DMS79 (cell line): ENCODE measurements at regions not wholly inside any gene's neighbourhood (a gene's known extent, or its start where the extent isn't known, plus 50 kb on each side); places are given as distances from the start of the nearest gene placed in this dataset.

ENCODE experiments used
- DNase-seq: peaks from one replicate; lab custom pipeline; 2025; lab: John Stamatoyannopoulos, UW

GRCh38 chr16:72406390-72406789 is 234.4 kb upstream of the PMFBP1 start:
- no peak for DNase-seq

GRCh38 chr16:72404299-72404698 is 232.3 kb upstream of the PMFBP1 start:
- no peak for DNase-seq

DNA sequence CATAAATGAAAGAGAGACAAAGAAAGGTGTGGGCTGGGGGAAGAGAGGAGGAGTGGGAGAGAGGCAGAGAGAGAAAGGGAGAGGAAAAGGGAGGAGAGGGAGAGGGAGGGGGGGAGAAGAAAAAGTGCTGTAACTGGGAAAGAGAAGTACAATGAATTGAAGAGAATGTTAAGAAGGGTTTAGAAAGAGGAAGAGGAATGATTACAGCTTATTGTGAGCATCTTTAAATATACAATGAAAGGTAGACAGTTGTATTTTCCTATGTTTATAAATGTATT is 229.1 kb upstream of the PMFBP1 start:
- no peak for DNase-seq

DNA sequence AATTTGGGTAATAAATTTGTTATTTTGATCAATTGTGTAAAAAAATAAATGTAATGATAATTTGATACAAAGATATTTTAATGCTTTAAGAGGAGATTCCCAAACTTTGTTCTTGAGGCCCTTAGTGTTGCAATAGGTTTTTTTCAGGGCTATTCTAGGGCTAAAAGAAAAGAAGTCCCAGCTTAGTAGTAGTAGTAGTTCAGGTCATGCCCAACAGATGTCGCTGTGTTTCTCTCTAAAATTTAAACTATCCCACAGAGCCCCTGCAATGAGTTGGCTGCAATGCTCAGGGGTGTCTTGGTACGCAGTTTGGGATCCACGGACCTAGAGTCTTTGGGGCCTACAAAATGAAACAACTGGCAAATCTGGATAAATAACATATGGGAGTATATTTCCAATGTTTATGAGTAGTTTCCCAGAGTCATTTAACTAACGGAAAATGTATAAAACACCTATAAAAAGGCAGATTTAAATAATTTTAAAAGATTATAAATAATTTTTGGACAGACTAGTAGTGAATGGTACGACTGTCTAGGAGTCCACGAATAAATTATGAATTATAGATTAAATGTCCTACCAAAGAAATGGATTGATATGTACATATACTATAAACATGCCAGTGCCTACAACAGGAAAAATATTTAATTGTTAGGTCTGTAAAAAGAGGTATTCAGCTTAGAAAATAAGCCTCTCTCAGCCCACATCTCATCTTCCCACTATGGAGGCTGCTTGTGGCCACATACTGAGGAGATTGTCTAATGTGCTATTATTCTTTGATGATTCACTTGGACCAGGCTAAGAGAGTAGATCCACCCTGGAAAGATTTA is 228.5 kb upstream of the PMFBP1 start:
- DNase-seq, result no peak

- DNase-seq, result no peak
These were observed 227.9 kb upstream of the PMFBP1 start for GRCh38 chr16:72399811-72400210.

DNA sequence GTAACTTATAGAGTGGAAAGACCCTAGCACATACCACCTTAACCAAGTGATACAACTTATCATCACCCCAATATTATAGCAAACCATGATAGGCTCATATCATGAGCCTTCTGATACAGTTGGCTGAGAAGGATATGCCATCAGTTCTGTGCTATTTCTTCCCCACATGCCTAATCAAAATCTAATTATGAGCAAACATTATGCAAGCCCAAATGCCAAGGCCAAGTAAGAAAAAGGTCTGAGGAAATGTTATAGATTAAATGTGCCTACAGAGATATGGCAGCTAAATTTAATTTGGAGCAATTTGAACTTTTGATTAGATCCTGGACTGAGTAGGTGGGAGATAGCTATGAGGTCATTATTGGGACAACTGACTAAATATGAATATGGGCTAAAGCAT is 225.9 kb upstream of the PMFBP1 start:
- DNase-seq, result no peak

GRCh38 chr16:72394526-72394925 is 222.6 kb upstream of the PMFBP1 start:
- DNase-seq, result no peak

DNA sequence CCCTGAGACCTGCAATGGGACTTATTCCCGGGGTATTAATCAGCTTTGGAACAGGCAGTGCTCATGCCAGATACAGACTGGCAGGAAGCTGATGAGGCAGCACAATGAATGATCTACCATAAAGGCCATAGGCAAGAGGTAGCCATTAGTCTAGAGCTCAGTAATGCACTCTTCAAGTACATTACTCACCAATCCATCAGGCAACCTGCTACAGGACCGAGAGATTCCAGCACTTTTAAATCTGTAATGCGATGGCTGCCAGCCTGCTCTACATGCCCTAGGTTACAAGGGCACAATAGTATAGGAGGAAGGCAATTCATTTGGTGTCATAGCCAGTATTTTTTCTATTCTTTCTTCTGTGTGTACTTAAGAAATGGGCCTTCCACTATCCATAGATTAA is 217.8 kb upstream of the PMFBP1 start:
- DNase-seq, result no peak

DNA sequence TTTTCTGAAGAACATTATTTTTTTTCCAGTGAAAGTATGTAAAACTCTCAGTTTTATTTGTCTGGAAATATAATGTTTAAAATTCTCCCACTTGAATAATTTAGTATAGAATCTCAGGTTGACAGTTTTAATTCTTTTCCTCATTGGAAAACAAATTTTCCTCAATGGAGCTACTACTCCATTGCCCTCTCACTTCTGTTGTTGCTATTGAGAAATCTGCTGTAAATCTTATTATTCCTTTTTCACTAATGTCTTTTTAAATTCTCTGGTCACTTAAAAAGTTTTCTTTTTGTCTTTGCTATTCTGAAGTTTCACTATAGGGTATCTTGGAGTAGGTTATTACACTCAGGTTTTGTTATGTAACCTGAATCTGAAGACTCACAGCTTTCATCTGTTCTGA is 216.1 kb upstream of the PMFBP1 start:
- no peak for DNase-seq

DNA sequence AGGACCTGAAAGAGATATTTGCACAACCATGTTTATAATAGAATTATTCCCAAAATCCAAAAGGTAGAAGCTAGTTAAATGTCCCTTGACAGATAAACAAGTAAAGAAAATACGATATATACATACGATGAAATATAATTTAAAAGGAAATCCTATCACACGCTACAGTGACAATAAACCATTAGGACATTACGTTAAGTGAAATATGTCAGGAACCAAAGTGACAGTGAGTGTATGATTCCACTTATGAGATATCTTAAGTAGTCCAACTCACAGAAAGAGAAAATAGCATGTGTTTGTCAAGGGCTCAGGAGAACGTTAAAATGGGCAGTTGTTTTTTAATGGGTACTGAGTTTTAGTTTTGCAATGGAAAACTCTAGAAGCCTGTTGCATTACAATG is 212.7 kb upstream of the PMFBP1 start:
- DNase-seq, result no peak

GRCh38 chr16:72380283-72380682 is 208.3 kb upstream of the PMFBP1 start:
- no peak for DNase-seq

GRCh38 chr16:72373201-72373600 is 201.2 kb upstream of the PMFBP1 start:
- DNase-seq, result no peak

- no peak for DNase-seq
These were observed 200.4 kb upstream of the PMFBP1 start for GRCh38 chr16:72372087-72373045.

DNA sequence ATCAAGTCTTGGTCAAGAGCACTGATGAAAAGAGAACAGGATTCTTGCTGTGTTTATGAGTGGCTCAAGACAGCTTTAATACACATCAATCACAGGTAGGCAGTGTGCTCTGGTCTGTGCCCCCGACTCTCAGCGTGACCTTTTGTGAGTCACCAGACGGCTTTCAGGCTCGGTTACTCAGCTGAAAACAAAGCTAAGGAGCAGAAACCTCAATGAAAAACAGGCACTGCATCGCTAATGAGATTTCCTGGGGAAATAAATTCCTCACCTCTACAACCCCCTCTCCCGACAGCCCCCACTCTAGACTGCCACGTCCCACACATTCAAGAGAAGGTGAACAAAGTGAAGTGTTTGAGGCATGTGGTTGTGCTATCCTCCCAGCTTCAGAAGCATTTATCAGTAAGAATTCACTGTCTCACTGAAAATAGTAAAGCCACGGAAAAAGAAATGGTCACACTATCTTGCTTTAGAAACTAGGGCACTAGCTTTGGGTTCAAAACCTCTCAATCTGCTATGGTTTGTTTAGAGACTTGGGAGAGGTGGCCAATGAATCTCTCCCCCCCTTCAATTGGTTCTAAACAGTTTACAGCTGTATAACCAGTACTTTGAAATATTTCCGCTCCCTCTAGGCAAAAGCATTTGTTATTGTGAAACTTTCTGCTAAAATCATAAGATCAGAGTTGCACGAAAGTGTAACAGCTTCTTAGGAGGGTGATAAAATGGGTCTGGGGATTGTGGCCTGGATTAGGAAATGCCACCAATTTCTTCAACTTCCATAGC is 199.5 kb upstream of the PMFBP1 start:
- no peak for DNase-seq

DNA sequence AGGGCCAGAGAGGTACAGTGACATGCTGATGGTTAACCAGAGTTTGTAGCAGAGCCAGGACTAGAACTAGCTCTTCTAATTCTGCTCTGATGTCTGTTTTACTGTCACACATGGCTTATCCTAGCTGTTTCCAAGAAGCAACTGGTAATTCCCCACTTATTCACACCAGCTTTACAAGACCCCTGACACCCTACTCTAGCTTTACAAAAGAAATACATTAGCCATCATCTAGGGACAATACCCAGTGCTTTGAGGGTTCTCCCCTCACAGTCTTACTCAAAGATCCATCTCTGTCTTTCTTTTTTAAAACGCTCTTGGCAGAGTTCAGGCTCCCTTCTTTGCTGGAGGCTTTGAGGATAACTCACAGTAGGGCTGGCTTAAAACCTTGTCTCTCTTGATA is 197.3 kb upstream of the PMFBP1 start:
- no peak for DNase-seq

DNA sequence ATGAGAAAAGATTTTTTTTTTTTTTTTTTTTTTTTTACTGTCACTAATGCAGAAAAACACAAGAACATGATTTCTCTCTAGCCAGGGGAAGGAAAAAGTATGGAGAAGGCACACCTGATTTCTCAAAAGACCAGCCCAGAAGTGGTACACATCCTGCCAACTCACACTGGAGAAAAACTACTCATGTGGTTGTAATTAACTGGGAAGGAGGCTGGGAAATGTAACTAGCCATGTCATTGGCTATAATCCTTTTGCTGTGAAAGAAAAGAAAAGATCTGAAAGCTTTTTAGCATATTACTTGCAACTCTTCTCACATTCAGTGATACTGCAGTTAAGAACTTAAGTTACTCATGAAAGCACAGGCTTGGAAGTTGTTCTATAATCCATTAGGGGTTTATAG is 195.9 kb upstream of the PMFBP1 start:
- no peak for DNase-seq

DNA sequence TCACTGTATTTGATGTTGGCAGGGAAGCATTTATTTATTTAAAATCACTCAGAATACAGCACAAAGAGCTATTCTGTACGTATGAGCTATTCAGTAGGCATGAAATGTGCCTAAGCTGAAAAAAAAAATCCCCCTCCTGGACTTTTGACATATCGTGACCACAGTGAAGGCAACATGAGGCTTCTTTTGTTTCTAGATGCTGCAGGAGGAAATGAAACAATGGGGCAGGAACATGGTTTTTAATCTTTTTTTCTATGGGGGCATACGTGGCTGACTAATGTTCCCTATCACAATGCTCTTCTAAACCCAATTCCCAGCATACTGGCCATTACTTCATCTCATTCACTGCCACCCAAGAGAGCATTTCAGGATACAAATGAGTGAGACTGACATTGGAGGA is 191.0 kb upstream of the PMFBP1 start:
- DNase-seq, result no peak

- no peak for DNase-seq
These were observed 190.5 kb upstream of the PMFBP1 start for GRCh38 chr16:72362476-72362875.

DNA sequence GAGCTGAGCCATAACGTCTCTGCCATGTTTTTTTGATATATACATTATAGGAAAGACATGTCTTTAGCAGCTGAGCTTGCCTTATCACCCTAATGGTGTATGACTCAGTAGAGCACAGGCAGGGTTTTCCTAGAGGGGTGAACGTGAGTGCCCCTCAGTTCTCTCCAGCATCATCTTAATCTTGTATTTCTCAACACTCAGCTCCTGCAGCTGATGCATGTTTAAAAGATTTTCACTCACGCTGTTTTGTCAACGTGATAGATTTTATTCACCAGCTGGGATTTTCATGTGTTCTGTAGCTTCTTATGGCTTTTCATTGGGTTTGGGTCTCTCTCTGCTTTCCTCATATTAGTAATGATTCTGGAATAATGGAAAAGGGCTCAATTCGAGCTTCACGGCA is 186.0 kb upstream of the PMFBP1 start:
- no peak for DNase-seq

- no peak for DNase-seq
These were observed 183.6 kb upstream of the PMFBP1 start for GRCh38 chr16:72355561-72355960.

- DNase-seq, result no peak
These were observed 177.8 kb upstream of the PMFBP1 start for GRCh38 chr16:72349719-72350118.

- DNase-seq, result no peak
These were observed 161.0 kb upstream of the PMFBP1 start for GRCh38 chr16:72332926-72333325.

- DNase-seq, result no peak
These were observed 152.6 kb upstream of the PMFBP1 start for GRCh38 chr16:72324578-72324977.
